HG02759 (cell line): ENCODE measurements at regions not wholly inside any gene's neighbourhood (a gene's known extent, or its start where the extent isn't known, plus 50 kb on each side); places are given as distances from the start of the nearest gene placed in this dataset.

Experiments
- ATAC-seq: cut with Tn5 transposase; IDR thresholded peaks from one replicate; pipeline ENCODE4 v1.9.1; 2021; ENCODE audit warnings: mild to moderate bottlenecking, moderate library complexity; ENCODE audit not compliant: unreplicated experiment

GRCh38 chr16:6189216-6189615 lies 1091.6 kb upstream of the EEF2KMT start:
- no peak for ATAC-seq

- ATAC-seq = no peak
Observed at GRCh38 chr16:6177616-6178180, 1080.1 kb upstream of the EEF2KMT start.

GRCh38 chr16:6170022-6170421 lies 1072.4 kb upstream of the EEF2KMT start:
- no peak for ATAC-seq

GRCh38 chr16:6165330-6165979 lies 1067.9 kb upstream of the EEF2KMT start:
- ATAC-seq = no peak

- ATAC-seq = no peak
Observed at GRCh38 chr16:6160871-6161270, 1063.3 kb upstream of the EEF2KMT start.

- ATAC-seq = no peak
Observed at GRCh38 chr16:6160303-6160702, 1062.7 kb upstream of the EEF2KMT start.

- no peak for ATAC-seq
Observed at GRCh38 chr16:6157806-6158205, 1060.2 kb upstream of the EEF2KMT start.

GRCh38 chr16:6155271-6155670 lies 1057.7 kb upstream of the EEF2KMT start:
- no peak for ATAC-seq

GRCh38 chr16:6153901-6154300 lies 1056.3 kb upstream of the EEF2KMT start:
- no peak for ATAC-seq

GRCh38 chr16:6149031-6149430 lies 1051.4 kb upstream of the EEF2KMT start:
- ATAC-seq = no peak

GRCh38 chr16:6148361-6148760 lies 1050.8 kb upstream of the EEF2KMT start:
- no peak for ATAC-seq

- no peak for ATAC-seq
Observed at GRCh38 chr16:6146874-6147425, 1049.4 kb upstream of the EEF2KMT start.

GRCh38 chr16:6146356-6146755 lies 1048.8 kb upstream of the EEF2KMT start:
- no peak for ATAC-seq

- no peak for ATAC-seq
Observed at GRCh38 chr16:6144463-6144862, 1046.9 kb upstream of the EEF2KMT start.

- no peak for ATAC-seq
Observed at GRCh38 chr16:6143020-6143419, 1045.4 kb upstream of the EEF2KMT start.

GRCh38 chr16:6133009-6133557 lies 1035.5 kb upstream of the EEF2KMT start:
- no peak for ATAC-seq

GRCh38 chr16:6132121-6132520 lies 1034.5 kb upstream of the EEF2KMT start:
- ATAC-seq = no peak

GRCh38 chr16:6131526-6132050 lies 1034.0 kb upstream of the EEF2KMT start:
- no peak for ATAC-seq

GRCh38 chr16:6125483-6126259 lies 1028.1 kb upstream of the EEF2KMT start:
- no peak for ATAC-seq

GRCh38 chr16:6124136-6124535 lies 1026.5 kb upstream of the EEF2KMT start:
- no peak for ATAC-seq

- ATAC-seq = no peak
Observed at GRCh38 chr16:6122401-6122800, 1024.8 kb upstream of the EEF2KMT start.
